ENCODE measurements at regions not wholly inside any gene's neighbourhood (a gene's known extent, or its start where the extent isn't known, plus 50 kb on each side); places are given as distances from the start of the nearest gene placed in this dataset.

DNA sequence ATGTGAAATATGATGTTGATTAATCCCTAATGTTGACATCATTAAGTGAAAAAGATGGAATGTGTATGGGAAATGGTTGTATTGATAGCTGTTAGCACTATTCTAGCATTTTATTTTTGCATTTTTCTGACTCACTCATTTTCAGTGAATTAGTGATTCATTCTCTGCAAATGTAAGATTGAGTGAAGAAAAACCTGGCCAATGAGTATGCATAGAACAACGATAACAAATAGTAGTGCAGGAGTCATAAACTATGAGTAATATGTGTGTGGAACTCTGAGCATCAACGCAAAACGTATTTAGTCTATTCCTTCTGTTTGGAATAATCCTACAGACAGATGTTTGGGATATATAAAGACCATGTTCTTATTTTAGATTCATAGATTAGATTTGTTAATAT lies 76.3 kb upstream of the RTL1 start:
- Histone ChIP-seq H3K4me3 (ENCODE audit: low read length) (no peak overlapping the region), H3K36me3 (ENCODE audit: insufficient read depth, low read length) (no peaks in the 10 kb centered on the region), H3K27me3 (ENCODE audit: insufficient read depth, low read length, poor library complexity, severe bottlenecking) (no peaks in the 10 kb centered on the region), H3K9me3 (ENCODE audit: low read length) (no peaks in the 10 kb centered on the region), H3K4me1 (ENCODE audit: insufficient read depth, low read length) (no peaks in the 10 kb centered on the region), H3K27ac (ENCODE audit: low read depth, low read length) (no peak overlapping the region)
- H3K4me1 Mint-ChIP-seq = no peaks in the 10 kb centered on the region
- H3K27me3 Mint-ChIP-seq = peaks cover 16 to 23% of the 10 kb centered on the region in 2 donors
- ChIA-PET POLR2A (no interaction called here), CTCF (no interaction called here)
- no peaks in the 10 kb centered on the region for H3K9me3 Mint-ChIP-seq
- no peak overlapping the region for H3K27ac Mint-ChIP-seq
- no peaks in the 10 kb centered on the region for H3K36me3 Mint-ChIP-seq
- no peak for DNase-seq
- no peak overlapping the region for H3K4me3 Mint-ChIP-seq

DNA sequence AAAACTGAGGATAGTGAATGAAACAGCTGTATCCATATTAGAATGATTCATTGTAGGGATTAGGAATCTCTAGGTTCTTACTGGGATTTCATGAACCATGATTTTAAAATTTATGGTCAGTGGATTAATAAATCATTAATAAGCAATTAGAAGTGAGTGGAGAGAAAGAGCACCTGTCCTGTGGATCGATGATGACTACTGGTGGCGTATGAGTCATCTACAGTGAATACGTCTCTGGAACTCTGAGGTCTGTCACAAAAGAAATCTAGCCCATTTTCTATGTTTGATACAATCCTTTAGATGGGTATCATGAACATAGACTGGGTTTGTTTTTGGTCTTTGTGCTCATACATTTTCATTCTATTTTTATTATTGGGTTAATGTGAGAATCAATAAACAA lies 77.3 kb upstream of the RTL1 start:
- no peak overlapping the region for H3K27ac Mint-ChIP-seq

DNA sequence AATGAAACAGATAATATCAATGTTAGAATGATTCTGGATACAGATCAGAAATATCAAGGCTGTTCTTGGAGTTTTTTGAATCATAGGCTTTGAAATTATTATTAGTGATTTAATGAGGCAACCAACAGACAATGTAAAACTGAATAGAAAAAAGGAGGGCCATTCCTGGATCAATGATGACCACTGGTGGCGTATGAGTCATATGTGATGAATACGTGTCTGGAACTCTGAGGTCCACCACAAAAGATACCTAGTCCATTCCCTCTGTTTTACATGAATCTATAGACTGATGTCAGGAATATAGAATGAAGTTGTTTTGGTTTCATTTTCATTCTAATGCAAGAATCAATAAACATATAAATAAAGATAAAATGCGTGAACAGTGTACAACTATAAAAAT lies 78.3 kb upstream of the RTL1 start:
- no peaks in the 10 kb centered on the region for H3K36me3 Mint-ChIP-seq
- no peaks in the 10 kb centered on the region for H3K36me3 ChIP-seq (ENCODE audit: insufficient read depth, low read length)
- ChIA-PET CTCF (no interaction called here), POLR2A (no interaction called here)
- H3K4me1 ChIP-seq (ENCODE audit: insufficient read depth, low read length) = no peaks in the 10 kb centered on the region
- peaks cover 16 to 31% of the 10 kb centered on the region in 2 donors for H3K27me3 Mint-ChIP-seq
- H3K9me3 Mint-ChIP-seq = no peaks in the 10 kb centered on the region
- no peak overlapping the region for H3K4me3 ChIP-seq (ENCODE audit: low read length)
- no peak overlapping the region for H3K27ac Mint-ChIP-seq
- no peak for DNase-seq
- H3K4me1 Mint-ChIP-seq = no peaks in the 10 kb centered on the region
- no peak overlapping the region for H3K4me3 Mint-ChIP-seq
- H3K27ac ChIP-seq (ENCODE audit: low read depth, low read length) = no peak overlapping the region
- H3K9me3 ChIP-seq (ENCODE audit: low read length) = no peaks in the 10 kb centered on the region
- no peaks in the 10 kb centered on the region for H3K27me3 ChIP-seq (ENCODE audit: insufficient read depth, low read length, poor library complexity, severe bottlenecking)

More for the DNA sequence above, 77.3 kb upstream of the RTL1 start:
- Histone ChIP-seq H3K4me3 (ENCODE audit: low read length) (no peak overlapping the region), H3K36me3 (ENCODE audit: insufficient read depth, low read length) (no peaks in the 10 kb centered on the region), H3K27me3 (ENCODE audit: insufficient read depth, low read length, poor library complexity, severe bottlenecking) (no peaks in the 10 kb centered on the region), H3K27ac (ENCODE audit: low read depth, low read length) (no peak overlapping the region), H3K9me3 (ENCODE audit: low read length) (no peaks in the 10 kb centered on the region), H3K4me1 (ENCODE audit: insufficient read depth, low read length) (no peaks in the 10 kb centered on the region)
- no peaks in the 10 kb centered on the region for H3K9me3 Mint-ChIP-seq
- H3K4me1 Mint-ChIP-seq = no peaks in the 10 kb centered on the region
- H3K4me3 Mint-ChIP-seq = no peak overlapping the region
- peaks cover 16 to 28% of the 10 kb centered on the region in 2 donors for H3K27me3 Mint-ChIP-seq
- no peaks in the 10 kb centered on the region for H3K36me3 Mint-ChIP-seq
- no peak for DNase-seq
- ChIA-PET POLR2A (no interaction called here), CTCF (no interaction called here)

DNA sequence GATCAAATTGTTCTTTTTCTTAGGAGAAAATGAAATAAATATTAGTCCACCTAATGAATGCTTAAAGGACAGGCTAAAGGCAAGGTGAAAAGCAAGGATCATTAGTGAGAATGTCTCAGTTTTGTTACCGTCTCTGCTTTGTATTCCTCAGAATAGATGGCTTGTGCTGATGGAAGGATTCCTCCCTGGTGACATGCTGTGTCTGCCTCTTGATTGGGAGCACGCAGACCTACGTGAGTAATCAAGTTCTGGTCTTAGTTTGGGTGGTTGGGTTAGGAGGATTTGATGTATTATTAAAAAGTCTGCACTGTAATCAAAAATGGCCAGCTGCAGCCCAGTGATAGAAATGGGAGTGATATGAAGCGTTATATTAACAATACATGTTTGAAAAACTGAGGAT lies 78.8 kb upstream of the RTL1 start:
- H3K4me1 ChIP-seq (ENCODE audit: insufficient read depth, low read length) = no peaks in the 10 kb centered on the region
- no peaks in the 10 kb centered on the region for H3K36me3 ChIP-seq (ENCODE audit: insufficient read depth, low read length)
- no peaks in the 10 kb centered on the region for H3K9me3 ChIP-seq (ENCODE audit: low read length)
- no peaks in the 10 kb centered on the region for H3K4me1 Mint-ChIP-seq
- no peaks in the 10 kb centered on the region for H3K9me3 Mint-ChIP-seq
- H3K27ac ChIP-seq (ENCODE audit: low read depth, low read length) = no peak overlapping the region
- H3K27me3 Mint-ChIP-seq = peaks cover 14 to 28% of the 10 kb centered on the region in 2 donors
- ChIA-PET POLR2A (no interaction called here), CTCF (no interaction called here)
- DNase-seq = no peak
- H3K4me3 ChIP-seq (ENCODE audit: low read length) = no peak overlapping the region
- H3K27ac Mint-ChIP-seq = no peak overlapping the region
- no peak overlapping the region for H3K4me3 Mint-ChIP-seq
- no peaks in the 10 kb centered on the region for H3K27me3 ChIP-seq (ENCODE audit: insufficient read depth, low read length, poor library complexity, severe bottlenecking)
- no peaks in the 10 kb centered on the region for H3K36me3 Mint-ChIP-seq

DNA sequence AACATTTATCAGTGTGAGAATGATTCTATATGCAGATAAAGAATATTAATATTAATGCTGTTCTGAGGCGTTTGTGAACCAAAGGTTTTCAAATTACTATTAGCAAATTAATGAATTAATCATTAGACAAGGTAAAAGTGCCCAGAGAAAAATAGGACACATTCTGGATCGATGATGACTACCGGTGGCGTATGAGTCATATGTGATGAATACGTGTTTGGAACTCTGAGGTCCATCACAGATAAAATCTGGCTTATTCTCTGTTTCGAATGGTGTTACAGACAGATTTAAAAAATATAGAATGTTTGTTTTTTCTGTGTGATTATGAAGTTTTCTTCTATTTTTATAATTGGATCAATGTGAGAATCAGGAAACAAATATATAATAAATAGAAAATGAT lies 79.2 kb upstream of the RTL1 start:
- Mint-ChIP-seq H3K4me1 (no peaks in the 10 kb centered on the region), H3K9me3 (no peaks in the 10 kb centered on the region), H3K27ac (no peak overlapping the region), H3K4me3 (no peak overlapping the region), H3K27me3 (peaks cover 11 to 25% of the 10 kb centered on the region in 2 donors), H3K36me3 (no peaks in the 10 kb centered on the region)
- POLR2A ChIA-PET = no interaction called here
- no peaks in the 10 kb centered on the region for H3K9me3 ChIP-seq (ENCODE audit: low read length)
- H3K27ac ChIP-seq (ENCODE audit: low read depth, low read length) = no peak overlapping the region
- H3K36me3 ChIP-seq (ENCODE audit: insufficient read depth, low read length) = no peaks in the 10 kb centered on the region
- H3K4me1 ChIP-seq (ENCODE audit: insufficient read depth, low read length) = no peaks in the 10 kb centered on the region
- no peak overlapping the region for H3K4me3 ChIP-seq (ENCODE audit: low read length)
- no peak for DNase-seq
- CTCF ChIA-PET = no interaction called here
- H3K27me3 ChIP-seq (ENCODE audit: insufficient read depth, low read length, poor library complexity, severe bottlenecking) = no peaks in the 10 kb centered on the region

DNA sequence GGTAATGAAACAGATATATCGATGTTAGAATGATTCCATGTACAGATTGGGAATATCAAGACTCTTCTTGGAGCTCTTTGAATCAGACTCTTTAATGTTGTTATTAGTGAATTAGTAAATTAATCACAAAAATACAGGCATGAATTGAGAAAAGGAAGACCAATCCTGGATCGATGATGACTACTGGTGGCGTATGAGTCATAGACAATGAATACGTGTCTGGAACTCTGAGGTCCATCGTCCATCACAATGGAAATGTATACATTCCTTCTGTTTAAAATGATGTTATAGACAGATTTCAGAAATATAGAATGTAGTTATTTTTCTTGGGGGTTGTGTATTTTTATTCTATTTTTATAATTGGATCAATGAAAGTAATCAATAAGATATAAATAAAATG lies 80.2 kb upstream of the RTL1 start:
- Histone ChIP-seq H3K4me3 (ENCODE audit: low read length) (no peak overlapping the region), H3K9me3 (ENCODE audit: low read length) (no peaks in the 10 kb centered on the region), H3K27me3 (ENCODE audit: insufficient read depth, low read length, poor library complexity, severe bottlenecking) (no peaks in the 10 kb centered on the region), H3K36me3 (ENCODE audit: insufficient read depth, low read length) (no peaks in the 10 kb centered on the region), H3K4me1 (ENCODE audit: insufficient read depth, low read length) (no peaks in the 10 kb centered on the region), H3K27ac (ENCODE audit: low read depth, low read length) (no peak overlapping the region)
- POLR2A ChIA-PET = no interaction called here
- no peak overlapping the region for H3K4me3 Mint-ChIP-seq
- CTCF ChIA-PET = no interaction called here
- no peaks in the 10 kb centered on the region for H3K4me1 Mint-ChIP-seq
- no peaks in the 10 kb centered on the region for H3K36me3 Mint-ChIP-seq
- no peak overlapping the region for H3K27ac Mint-ChIP-seq
- peaks cover 11 to 25% of the 10 kb centered on the region in 2 donors for H3K27me3 Mint-ChIP-seq
- DNase-seq = no peak
- H3K9me3 Mint-ChIP-seq = no peaks in the 10 kb centered on the region

DNA sequence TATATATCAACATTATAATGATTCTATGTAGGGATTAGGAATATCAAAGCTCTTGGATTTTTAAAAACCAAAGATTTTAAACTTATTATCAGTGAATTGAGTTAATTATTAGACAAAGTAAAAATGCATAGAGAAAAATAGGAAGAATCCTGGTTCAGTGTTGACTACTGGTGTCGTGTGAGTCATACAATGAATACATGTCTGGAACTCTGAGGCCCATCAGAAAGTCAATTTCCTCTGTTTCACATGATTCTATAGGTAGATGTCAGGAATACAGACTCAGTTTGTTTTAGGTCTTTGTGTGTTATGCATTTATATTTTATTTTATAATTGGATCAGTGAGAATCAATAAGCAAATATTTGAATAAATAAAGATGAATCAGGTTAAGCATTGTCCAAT lies 84.5 kb upstream of the RTL1 start:
- H3K27me3 Mint-ChIP-seq = peaks cover 6 to 19% of the 10 kb centered on the region in 2 donors
- H3K4me3 ChIP-seq (ENCODE audit: low read length) = no peak overlapping the region

DNA sequence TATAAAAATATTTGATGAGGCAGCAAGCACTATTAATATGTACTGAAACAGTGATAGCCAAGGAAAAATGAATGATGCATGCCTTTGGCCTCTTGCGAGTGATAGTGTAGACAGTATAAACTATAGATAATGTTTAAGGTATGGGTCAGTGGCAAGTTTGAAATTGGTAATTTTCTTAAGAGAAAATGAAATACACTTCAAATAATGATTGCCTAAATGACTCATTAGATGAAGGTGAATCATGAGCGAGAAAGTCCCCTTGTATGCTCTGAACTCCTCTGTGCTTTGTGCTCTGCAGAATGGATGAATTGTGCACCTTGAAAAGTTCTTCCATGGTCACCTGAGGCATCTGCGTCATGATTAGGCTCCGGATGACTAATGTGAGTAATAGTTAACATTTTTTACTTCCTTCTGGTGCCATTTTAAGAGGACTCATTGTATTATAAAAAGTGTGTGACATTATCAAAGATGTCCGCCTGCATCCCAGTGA lies 84.9 kb upstream of the RTL1 start:
- peaks cover 0 to 2% (median 0%) of the 10 kb centered on the region in 5 donors for H3K9me3 Mint-ChIP-seq
- no peaks in the 10 kb centered on the region for H3K36me3 ChIP-seq (ENCODE audit: insufficient read depth, low read length)
- no peak overlapping the region for H3K4me3 ChIP-seq (ENCODE audit: low read length)
- no peak overlapping the region for H3K4me3 Mint-ChIP-seq
- ChIA-PET CTCF (no interaction called here), POLR2A (no interaction called here)
- H3K9me3 ChIP-seq (ENCODE audit: low read length) = no peaks in the 10 kb centered on the region
- no peak for DNase-seq
- H3K27ac ChIP-seq (ENCODE audit: low read depth, low read length) = no peak overlapping the region
- no peaks in the 10 kb centered on the region for H3K4me1 ChIP-seq (ENCODE audit: insufficient read depth, low read length)
- no peak overlapping the region for H3K27ac Mint-ChIP-seq
- no peaks in the 10 kb centered on the region for H3K4me1 Mint-ChIP-seq
- H3K36me3 Mint-ChIP-seq = no peaks in the 10 kb centered on the region
- H3K27me3 Mint-ChIP-seq = peaks cover 6 to 16% of the 10 kb centered on the region in 2 donors
- H3K27me3 ChIP-seq (ENCODE audit: insufficient read depth, low read length, poor library complexity, severe bottlenecking) = no peaks in the 10 kb centered on the region

More for the DNA sequence above, 84.5 kb upstream of the RTL1 start:
- Histone ChIP-seq H3K4me1 (ENCODE audit: insufficient read depth, low read length) (no peaks in the 10 kb centered on the region), H3K27ac (ENCODE audit: low read depth, low read length) (no peak overlapping the region), H3K9me3 (ENCODE audit: low read length) (no peaks in the 10 kb centered on the region), H3K36me3 (ENCODE audit: insufficient read depth, low read length) (no peaks in the 10 kb centered on the region), H3K27me3 (ENCODE audit: insufficient read depth, low read length, poor library complexity, severe bottlenecking) (no peaks in the 10 kb centered on the region)
- no peaks in the 10 kb centered on the region for H3K36me3 Mint-ChIP-seq
- peaks cover 0 to 2% (median 0%) of the 10 kb centered on the region in 5 donors for H3K9me3 Mint-ChIP-seq
- ChIA-PET CTCF (no interaction called here), POLR2A (no interaction called here)
- no peak overlapping the region for H3K27ac Mint-ChIP-seq
- no peak for DNase-seq
- no peaks in the 10 kb centered on the region for H3K4me1 Mint-ChIP-seq
- no peak overlapping the region for H3K4me3 Mint-ChIP-seq

DNA sequence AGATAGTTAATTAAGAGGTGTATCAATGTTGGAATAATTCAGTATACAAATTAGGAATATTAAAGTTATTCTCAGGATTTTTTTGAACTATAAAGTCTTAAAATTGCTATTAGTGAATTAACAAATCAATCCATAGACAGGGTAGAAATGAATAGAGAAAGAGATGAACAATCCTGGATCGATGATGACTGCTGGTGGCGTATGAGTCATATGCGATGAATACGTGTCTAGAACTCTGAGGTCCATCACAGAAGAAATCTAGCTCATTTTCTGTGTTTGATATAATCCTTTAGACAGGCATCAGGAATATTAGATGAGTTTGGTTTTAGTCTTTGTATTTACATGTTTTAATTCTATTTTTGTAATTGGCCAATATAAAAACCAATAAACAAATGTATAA lies 85.4 kb upstream of the RTL1 start:
- ChIA-PET CTCF (no interaction called here), POLR2A (no interaction called here)
- Mint-ChIP-seq H3K27ac (no peak overlapping the region), H3K4me1 (no peaks in the 10 kb centered on the region), H3K9me3 (peaks cover 0 to 2% (median 0%) of the 10 kb centered on the region in 5 donors), H3K4me3 (no peak overlapping the region), H3K27me3 (peaks cover 6 to 17% of the 10 kb centered on the region in 2 donors), H3K36me3 (no peaks in the 10 kb centered on the region)
- Histone ChIP-seq H3K9me3 (ENCODE audit: low read length) (no peaks in the 10 kb centered on the region), H3K36me3 (ENCODE audit: insufficient read depth, low read length) (no peaks in the 10 kb centered on the region), H3K27me3 (ENCODE audit: insufficient read depth, low read length, poor library complexity, severe bottlenecking) (no peaks in the 10 kb centered on the region), H3K4me3 (ENCODE audit: low read length) (no peak overlapping the region), H3K27ac (ENCODE audit: low read depth, low read length) (no peak overlapping the region), H3K4me1 (ENCODE audit: insufficient read depth, low read length) (no peaks in the 10 kb centered on the region)
- DNase-seq = no peak
